ENCODE measurements at regions not wholly inside any gene's neighbourhood (a gene's known extent, or its start where the extent isn't known, plus 50 kb on each side); places are given as distances from the start of the nearest gene placed in this dataset.

- TF ChIP-seq POLR2A (IDR thresholded peaks at IDR 0.05) (no peak), POLR2AphosphoS5 (IDR thresholded peaks at IDR 0.05) (no peak), EP300 (IDR thresholded peaks at IDR 0.05) (no peak)
- TF ChIP-seq, protein P1, sequence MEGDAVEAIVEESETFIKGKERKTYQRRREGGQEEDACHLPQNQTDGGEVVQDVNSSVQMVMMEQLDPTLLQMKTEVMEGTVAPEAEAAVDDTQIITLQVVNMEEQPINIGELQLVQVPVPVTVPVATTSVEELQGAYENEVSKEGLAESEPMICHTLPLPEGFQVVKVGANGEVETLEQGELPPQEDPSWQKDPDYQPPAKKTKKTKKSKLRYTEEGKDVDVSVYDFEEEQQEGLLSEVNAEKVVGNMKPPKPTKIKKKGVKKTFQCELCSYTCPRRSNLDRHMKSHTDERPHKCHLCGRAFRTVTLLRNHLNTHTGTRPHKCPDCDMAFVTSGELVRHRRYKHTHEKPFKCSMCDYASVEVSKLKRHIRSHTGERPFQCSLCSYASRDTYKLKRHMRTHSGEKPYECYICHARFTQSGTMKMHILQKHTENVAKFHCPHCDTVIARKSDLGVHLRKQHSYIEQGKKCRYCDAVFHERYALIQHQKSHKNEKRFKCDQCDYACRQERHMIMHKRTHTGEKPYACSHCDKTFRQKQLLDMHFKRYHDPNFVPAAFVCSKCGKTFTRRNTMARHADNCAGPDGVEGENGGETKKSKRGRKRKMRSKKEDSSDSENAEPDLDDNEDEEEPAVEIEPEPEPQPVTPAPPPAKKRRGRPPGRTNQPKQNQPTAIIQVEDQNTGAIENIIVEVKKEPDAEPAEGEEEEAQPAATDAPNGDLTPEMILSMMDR (IDR thresholded peaks at IDR 0.05), result no peak
Measured at GRCh38 chr2:53536583-53537361, 230.8 kb upstream of the CHAC2 start.

All from suprapubic skin (tissue), 4 donors.